Progenitor cell of endocrine pancreas (in vitro differentiated cells): ENCODE measurements at regions not wholly inside any gene's neighbourhood (a gene's known extent, or its start where the extent isn't known, plus 50 kb on each side); places are given as distances from the start of the nearest gene placed in this dataset.
"Not testable (repeated sequence)": the region's sequence is repeated elsewhere in the genome, so short reads cannot be mapped to it uniquely, and the experiment has no call there.

Experiments
- DNase-seq: peaks from one replicate; pipeline ENCODE4 v3.0.0; 2021; ENCODE audit warnings: low spot score; ENCODE audit not compliant: unreplicated experiment
- H3K27ac Mint-ChIP-seq: 2 replicates; pipeline ENCODE4 v1.8.0; 2021; ENCODE audit warnings: mild to moderate bottlenecking, moderate library complexity, mixed read lengths
- H3K27me3 Mint-ChIP-seq: 2 replicates; pipeline ENCODE4 v1.8.0; 2021; ENCODE audit warnings: mixed read lengths
- H3K36me3 Mint-ChIP-seq: 2 replicates; pipeline ENCODE4 v1.8.0; 2022; ENCODE audit warnings: mixed read lengths; ENCODE audit not compliant: insufficient read depth
- H3K4me1 Mint-ChIP-seq: 2 replicates; pipeline ENCODE4 v1.8.0; 2021; ENCODE audit warnings: low read depth, mixed read lengths
- H3K4me3 Mint-ChIP-seq: 2 replicates; pipeline ENCODE4 v1.8.0; 2021; ENCODE audit warnings: low read depth, mild to moderate bottlenecking, moderate library complexity, mixed read lengths
- H3K9me3 Mint-ChIP-seq: 2 replicates; pipeline ENCODE4 v1.8.0; 2021; ENCODE audit warnings: low read depth, mixed read lengths
- TF ChIP-seq, protein P1 (sequence below): fragments of 200-600 bp; sonication (generic); IDR thresholded peaks from one replicate; pipeline ENCODE4 v1.5.0; 2021; ENCODE audit warnings: antibody characterized with exemption, mild to moderate bottlenecking; ENCODE audit not compliant: unreplicated experiment

DNA sequence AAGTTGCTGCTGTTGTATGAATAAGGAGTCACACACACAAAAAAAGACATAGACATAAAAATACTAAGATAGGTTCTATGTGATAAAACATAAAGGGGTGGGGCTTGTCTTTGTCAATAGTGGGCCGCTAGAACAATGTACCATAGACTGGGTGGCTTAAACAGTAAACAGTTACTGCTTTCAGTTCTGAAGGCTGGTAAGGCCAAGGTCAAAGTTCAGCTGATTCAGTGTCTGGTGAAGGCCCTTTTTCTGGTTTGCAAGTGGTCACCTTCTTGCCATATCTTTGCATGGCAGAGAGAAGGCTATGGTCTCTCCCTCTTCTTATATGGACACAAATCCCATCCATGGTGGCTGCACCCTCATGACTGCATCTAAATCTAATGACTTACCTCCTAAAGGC, 1980.7 kb downstream of the PCDH7 start:
- TF ChIP-seq, protein P1, sequence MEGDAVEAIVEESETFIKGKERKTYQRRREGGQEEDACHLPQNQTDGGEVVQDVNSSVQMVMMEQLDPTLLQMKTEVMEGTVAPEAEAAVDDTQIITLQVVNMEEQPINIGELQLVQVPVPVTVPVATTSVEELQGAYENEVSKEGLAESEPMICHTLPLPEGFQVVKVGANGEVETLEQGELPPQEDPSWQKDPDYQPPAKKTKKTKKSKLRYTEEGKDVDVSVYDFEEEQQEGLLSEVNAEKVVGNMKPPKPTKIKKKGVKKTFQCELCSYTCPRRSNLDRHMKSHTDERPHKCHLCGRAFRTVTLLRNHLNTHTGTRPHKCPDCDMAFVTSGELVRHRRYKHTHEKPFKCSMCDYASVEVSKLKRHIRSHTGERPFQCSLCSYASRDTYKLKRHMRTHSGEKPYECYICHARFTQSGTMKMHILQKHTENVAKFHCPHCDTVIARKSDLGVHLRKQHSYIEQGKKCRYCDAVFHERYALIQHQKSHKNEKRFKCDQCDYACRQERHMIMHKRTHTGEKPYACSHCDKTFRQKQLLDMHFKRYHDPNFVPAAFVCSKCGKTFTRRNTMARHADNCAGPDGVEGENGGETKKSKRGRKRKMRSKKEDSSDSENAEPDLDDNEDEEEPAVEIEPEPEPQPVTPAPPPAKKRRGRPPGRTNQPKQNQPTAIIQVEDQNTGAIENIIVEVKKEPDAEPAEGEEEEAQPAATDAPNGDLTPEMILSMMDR, result no peak
- Mint-ChIP-seq H3K36me3 (no peaks in the 10 kb centered on the region), H3K27me3 (no peaks in the 10 kb centered on the region), H3K27ac (no peak overlapping the region), H3K9me3 (peaks cover 6% of the 10 kb centered on the region), H3K4me3 (no peak overlapping the region), H3K4me1 (peaks cover 3% of the 10 kb centered on the region)
- DNase-seq, result no peak

DNA sequence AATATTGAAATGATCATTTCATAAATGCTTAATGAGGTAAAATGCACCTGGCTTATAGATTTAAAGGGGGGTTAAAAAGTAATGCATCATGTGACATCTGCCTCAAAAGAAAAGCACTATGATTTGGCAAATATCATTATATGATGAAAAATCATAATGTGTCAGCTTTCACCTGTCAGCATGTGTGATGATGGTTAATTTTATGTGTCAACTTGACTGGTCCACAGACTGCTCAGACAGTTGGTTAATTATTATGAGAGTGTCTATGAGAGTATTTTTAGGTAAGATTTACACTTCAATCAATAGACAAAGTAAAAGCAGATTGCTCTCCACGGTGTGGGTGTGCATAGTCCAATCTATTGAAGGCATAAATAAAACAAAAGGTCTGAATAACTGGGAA, 1986.7 kb downstream of the PCDH7 start:
- Mint-ChIP-seq H3K9me3 (peaks cover 14% of the 10 kb centered on the region), H3K27ac (no peak overlapping the region)

DNA sequence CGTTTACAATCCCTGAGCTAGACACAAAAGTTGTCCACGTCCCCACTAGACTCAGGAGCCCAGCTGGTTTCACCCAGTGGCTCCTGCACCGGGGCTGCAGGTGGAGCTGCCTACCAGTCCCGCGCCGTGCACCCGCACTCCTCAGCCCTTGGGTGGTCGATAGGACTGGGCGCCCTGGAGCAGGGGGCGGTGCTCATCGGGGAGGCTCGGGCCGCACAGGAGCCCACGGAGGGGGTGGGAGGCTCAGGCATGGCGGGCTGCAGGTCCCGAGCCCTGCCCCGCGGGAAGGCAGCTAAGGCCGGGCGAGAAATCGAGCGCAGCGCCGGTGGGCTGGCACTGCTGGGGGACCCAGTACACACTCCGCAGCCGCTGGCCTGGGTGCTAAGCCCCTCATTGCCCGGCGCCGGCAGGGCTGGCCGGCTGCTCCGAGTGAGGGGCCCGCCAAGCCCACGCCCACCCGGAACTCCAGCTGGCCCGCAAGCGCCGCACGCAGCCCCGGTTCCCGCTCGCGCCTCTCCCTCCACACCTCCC, 1996.0 kb downstream of the PCDH7 start:
- H3K27ac Mint-ChIP-seq, result not testable (repeated sequence)

More for the DNA sequence above, 1986.7 kb downstream of the PCDH7 start:
- TF ChIP-seq, protein P1, result no peak
- H3K36me3 Mint-ChIP-seq, result no peaks in the 10 kb centered on the region
- no peak overlapping the region for H3K4me3 Mint-ChIP-seq
- no peaks in the 10 kb centered on the region for H3K27me3 Mint-ChIP-seq
- no peak for DNase-seq
- H3K4me1 Mint-ChIP-seq, result peaks cover 2% of the 10 kb centered on the region

DNA sequence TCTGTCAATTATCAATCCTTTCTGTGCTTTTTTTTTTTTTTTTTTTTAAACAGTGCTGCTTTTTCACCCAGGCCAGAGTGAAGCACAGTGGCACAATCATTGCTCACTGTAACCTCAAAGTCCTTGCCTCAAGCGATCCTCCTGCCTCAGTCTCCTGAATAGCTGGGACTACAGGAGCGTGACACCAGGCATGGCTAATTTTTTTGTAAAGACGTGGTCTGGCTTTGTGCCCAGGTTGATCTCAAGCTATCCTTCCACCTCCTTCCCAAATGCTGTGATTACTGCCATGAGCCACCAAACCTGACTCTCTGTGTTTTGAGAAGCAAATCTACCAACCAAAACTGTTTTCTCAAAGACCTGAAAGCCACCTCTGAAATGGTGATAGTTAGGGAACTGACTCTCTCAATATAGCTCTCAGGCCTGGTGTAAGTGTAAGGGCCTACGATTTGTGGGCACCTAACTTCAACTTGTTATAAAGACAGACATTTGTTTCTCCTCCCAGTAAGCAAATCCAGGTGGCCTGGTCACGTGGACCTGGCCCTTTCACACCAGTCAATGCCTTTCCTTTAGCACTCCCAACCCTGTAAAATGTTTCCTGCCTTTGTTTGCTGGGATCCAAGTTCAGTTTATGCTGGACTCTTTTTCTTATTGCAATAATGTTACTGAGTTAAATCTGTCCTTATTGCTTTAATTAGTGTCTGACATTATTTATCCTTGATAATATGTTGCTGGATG, 2015.9 kb downstream of the PCDH7 start:
- Mint-ChIP-seq H3K4me3 (no peak overlapping the region), H3K27me3 (no peaks in the 10 kb centered on the region), H3K36me3 (no peaks in the 10 kb centered on the region), H3K9me3 (peaks cover 4% of the 10 kb centered on the region), H3K4me1 (peaks cover 3% of the 10 kb centered on the region), H3K27ac (no peak overlapping the region)
- TF ChIP-seq, protein P1, result no peak
- no peak for DNase-seq

More for the DNA sequence above, 1996.0 kb downstream of the PCDH7 start:
- not testable (repeated sequence) for H3K4me1 Mint-ChIP-seq, H3K27me3 Mint-ChIP-seq, DNase-seq, H3K36me3 Mint-ChIP-seq
- H3K9me3 Mint-ChIP-seq, result peaks cover 10% of the 10 kb centered on the region
- H3K4me3 Mint-ChIP-seq, result peak overlapping the region; percentile 45

DNA sequence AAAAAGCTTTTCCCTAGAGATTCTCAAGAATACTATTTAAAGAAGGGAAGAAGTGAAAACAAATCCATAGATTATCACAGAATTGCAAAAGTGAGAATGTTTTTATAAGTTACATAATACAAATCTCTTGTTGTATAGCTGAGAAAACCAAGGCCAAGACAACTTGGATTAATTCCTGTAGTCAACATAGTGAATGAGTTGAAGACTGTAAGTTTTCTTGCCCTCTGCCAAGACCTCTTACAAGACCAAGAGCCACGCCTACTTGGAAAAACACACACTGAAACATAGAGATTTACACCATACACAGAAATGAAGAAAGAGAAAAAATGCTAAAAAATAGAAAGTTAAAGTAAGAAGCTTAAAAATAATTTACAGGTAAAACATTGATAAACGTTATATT, 2024.0 kb downstream of the PCDH7 start:
- Mint-ChIP-seq H3K4me1 (no peaks in the 10 kb centered on the region), H3K27me3 (no peaks in the 10 kb centered on the region), H3K9me3 (no peaks in the 10 kb centered on the region), H3K36me3 (no peaks in the 10 kb centered on the region), H3K4me3 (no peak overlapping the region), H3K27ac (no peak overlapping the region)
- TF ChIP-seq, protein P1, result no peak
- DNase-seq, result no peak

DNA sequence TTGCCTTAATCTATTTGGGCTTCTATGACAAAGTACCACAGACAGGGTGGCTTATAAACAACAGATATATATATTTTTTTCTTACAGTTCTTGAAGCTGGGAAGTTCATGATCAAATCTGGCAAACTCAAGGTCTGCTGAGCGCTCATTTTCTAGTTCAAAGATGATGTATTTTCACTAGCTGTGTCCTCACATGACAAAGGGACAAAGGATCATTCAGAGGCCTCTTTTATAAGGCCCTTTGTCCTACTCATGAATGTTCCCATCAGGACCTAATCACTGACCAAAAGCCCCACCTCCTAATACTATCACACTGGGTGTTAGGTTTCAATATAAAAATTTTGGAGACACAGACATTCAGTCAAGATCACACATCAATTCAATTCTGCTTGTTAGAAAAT, 2025.2 kb downstream of the PCDH7 start:
- H3K36me3 Mint-ChIP-seq, result no peaks in the 10 kb centered on the region
- H3K9me3 Mint-ChIP-seq, result no peaks in the 10 kb centered on the region
- TF ChIP-seq, protein P1, result no peak
- H3K27ac Mint-ChIP-seq, result no peak overlapping the region
- no peaks in the 10 kb centered on the region for H3K4me1 Mint-ChIP-seq
- H3K27me3 Mint-ChIP-seq, result no peaks in the 10 kb centered on the region
- no peak for DNase-seq
- no peak overlapping the region for H3K4me3 Mint-ChIP-seq
